ENCODE measurements at regions not wholly inside any gene's neighbourhood (a gene's known extent, or its start where the extent isn't known, plus 50 kb on each side); places are given as distances from the start of the nearest gene placed in this dataset.

- CTCF ChIA-PET: interaction anchor here (0.7 kb wide), 1 partner anchor 696 kb away, joined by 4 read pairs; no protein-coding TSS in a partner anchor
- no peak overlapping the region for H3K27ac ChIP-seq (ENCODE audit: extremely low read depth, low read depth, low read length)
- POLR2A ChIA-PET: interaction anchor here (0.6 kb wide), 1 partner anchor 431 kb away, joined by 4 read pairs; no protein-coding TSS in a partner anchor
- no peaks in the 10 kb centered on the region for H3K9me3 ChIP-seq (ENCODE audit: control insufficient read depth, insufficient read depth, low read depth, low read length)
- TF ChIP-seq, protein P1, sequence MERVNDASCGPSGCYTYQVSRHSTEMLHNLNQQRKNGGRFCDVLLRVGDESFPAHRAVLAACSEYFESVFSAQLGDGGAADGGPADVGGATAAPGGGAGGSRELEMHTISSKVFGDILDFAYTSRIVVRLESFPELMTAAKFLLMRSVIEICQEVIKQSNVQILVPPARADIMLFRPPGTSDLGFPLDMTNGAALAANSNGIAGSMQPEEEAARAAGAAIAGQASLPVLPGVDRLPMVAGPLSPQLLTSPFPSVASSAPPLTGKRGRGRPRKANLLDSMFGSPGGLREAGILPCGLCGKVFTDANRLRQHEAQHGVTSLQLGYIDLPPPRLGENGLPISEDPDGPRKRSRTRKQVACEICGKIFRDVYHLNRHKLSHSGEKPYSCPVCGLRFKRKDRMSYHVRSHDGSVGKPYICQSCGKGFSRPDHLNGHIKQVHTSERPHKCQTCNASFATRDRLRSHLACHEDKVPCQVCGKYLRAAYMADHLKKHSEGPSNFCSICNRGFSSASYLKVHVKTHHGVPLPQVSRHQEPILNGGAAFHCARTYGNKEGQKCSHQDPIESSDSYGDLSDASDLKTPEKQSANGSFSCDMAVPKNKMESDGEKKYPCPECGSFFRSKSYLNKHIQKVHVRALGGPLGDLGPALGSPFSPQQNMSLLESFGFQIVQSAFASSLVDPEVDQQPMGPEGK (tag by site-specific recombination; IDR thresholded peaks at IDR 0.05): no peak
- no peak for TF ChIP-seq BCL11B (tag by site-specific recombination; IDR thresholded peaks at IDR 0.05; ENCODE audit: low read depth)
- TF ChIP-seq, protein P2, sequence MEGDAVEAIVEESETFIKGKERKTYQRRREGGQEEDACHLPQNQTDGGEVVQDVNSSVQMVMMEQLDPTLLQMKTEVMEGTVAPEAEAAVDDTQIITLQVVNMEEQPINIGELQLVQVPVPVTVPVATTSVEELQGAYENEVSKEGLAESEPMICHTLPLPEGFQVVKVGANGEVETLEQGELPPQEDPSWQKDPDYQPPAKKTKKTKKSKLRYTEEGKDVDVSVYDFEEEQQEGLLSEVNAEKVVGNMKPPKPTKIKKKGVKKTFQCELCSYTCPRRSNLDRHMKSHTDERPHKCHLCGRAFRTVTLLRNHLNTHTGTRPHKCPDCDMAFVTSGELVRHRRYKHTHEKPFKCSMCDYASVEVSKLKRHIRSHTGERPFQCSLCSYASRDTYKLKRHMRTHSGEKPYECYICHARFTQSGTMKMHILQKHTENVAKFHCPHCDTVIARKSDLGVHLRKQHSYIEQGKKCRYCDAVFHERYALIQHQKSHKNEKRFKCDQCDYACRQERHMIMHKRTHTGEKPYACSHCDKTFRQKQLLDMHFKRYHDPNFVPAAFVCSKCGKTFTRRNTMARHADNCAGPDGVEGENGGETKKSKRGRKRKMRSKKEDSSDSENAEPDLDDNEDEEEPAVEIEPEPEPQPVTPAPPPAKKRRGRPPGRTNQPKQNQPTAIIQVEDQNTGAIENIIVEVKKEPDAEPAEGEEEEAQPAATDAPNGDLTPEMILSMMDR (tag by site-specific recombination; IDR thresholded peaks at IDR 0.05): no peak
- TF ChIP-seq ZNF792 (tag by site-specific recombination; IDR thresholded peaks at IDR 0.05): no peak
- no peak for TF ChIP-seq ZNF596 (tag by site-specific recombination; IDR thresholded peaks at IDR 0.05)
- no peak for TF ChIP-seq ZBTB1 (tag by site-specific recombination; IDR thresholded peaks at IDR 0.05)
- no peak for TF ChIP-seq ZNF366 (tag by site-specific recombination; conservative IDR thresholded peaks at IDR 0.05)
- no peak for TF ChIP-seq ZNF530 (tag by site-specific recombination; IDR thresholded peaks at IDR 0.05; ENCODE audit: low read depth)
- no peak for TF ChIP-seq ZSCAN30 (tag by site-specific recombination; IDR thresholded peaks at IDR 0.05)
- TF ChIP-seq ZFP41 (tag by site-specific recombination; IDR thresholded peaks at IDR 0.05; ENCODE audit: borderline replicate concordance): no peak
- no peak for TF ChIP-seq ZNF324 (tag by site-specific recombination; IDR thresholded peaks at IDR 0.05)
- TF ChIP-seq MEIS1 (CRISPR knock-in tag; IDR thresholded peaks at IDR 0.05; ENCODE audit: borderline replicate concordance): no peak
- no peak for TF ChIP-seq ZNF132 (tag by site-specific recombination; IDR thresholded peaks at IDR 0.05; ENCODE audit: borderline replicate concordance)
- no peak for TF ChIP-seq ZEB2 (tag by site-specific recombination; IDR thresholded peaks at IDR 0.05)
- TF ChIP-seq, protein P3, sequence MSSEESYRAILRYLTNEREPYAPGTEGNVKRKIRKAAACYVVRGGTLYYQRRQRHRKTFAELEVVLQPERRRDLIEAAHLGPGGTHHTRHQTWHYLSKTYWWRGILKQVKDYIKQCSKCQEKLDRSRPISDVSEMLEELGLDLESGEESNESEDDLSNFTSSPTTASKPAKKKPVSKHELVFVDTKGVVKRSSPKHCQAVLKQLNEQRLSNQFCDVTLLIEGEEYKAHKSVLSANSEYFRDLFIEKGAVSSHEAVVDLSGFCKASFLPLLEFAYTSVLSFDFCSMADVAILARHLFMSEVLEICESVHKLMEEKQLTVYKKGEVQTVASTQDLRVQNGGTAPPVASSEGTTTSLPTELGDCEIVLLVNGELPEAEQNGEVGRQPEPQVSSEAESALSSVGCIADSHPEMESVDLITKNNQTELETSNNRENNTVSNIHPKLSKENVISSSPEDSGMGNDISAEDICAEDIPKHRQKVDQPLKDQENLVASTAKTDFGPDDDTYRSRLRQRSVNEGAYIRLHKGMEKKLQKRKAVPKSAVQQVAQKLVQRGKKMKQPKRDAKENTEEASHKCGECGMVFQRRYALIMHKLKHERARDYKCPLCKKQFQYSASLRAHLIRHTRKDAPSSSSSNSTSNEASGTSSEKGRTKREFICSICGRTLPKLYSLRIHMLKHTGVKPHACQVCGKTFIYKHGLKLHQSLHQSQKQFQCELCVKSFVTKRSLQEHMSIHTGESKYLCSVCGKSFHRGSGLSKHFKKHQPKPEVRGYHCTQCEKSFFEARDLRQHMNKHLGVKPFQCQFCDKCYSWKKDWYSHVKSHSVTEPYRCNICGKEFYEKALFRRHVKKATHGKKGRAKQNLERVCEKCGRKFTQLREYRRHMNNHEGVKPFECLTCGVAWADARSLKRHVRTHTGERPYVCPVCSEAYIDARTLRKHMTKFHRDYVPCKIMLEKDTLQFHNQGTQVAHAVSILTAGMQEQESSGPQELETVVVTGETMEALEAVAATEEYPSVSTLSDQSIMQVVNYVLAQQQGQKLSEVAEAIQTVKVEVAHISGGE (tag by site-specific recombination; conservative IDR thresholded peaks at IDR 0.05; ENCODE audit: low read depth): no peak
- H3K4me3 ChIP-seq (ENCODE audit: low read depth, low read length): no peak overlapping the region
- H3K4me1 ChIP-seq (ENCODE audit: control insufficient read depth, insufficient read depth, low read length): no peaks in the 10 kb centered on the region
- no peaks in the 10 kb centered on the region for H3K36me3 ChIP-seq (ENCODE audit: control insufficient read depth in 2 of 2, insufficient read depth in 1 of 2, low read length in 2 of 2)
These were observed 395.0 kb downstream of the MLLT3 start for GRCh38 chr9:20227166-20227874.

GRCh38 chr9:20226345-20226744 lies 396.0 kb downstream of the MLLT3 start:
- Histone ChIP-seq H3K36me3 (ENCODE audit: control insufficient read depth in 2 of 2, insufficient read depth in 1 of 2, low read length in 2 of 2) (no peaks in the 10 kb centered on the region), H3K27ac (ENCODE audit: extremely low read depth, low read depth, low read length) (no peak overlapping the region), H3K4me3 (ENCODE audit: low read depth, low read length) (no peak overlapping the region), H3K9me3 (ENCODE audit: control insufficient read depth, insufficient read depth, low read depth, low read length) (no peaks in the 10 kb centered on the region), H3K4me1 (ENCODE audit: control insufficient read depth, insufficient read depth, low read length) (no peaks in the 10 kb centered on the region)
- TF ChIP-seq ZNF311 (tag by site-specific recombination; IDR thresholded peaks at IDR 0.05; ENCODE audit: borderline replicate concordance): no peak
- TF ChIP-seq EGR2 (tag by site-specific recombination; IDR thresholded peaks at IDR 0.05; ENCODE audit: low read depth): 0 out of 2 replicates have a peak, but pooled peaks have one; percentile 23
- TF ChIP-seq ZFHX2 (tag by site-specific recombination; conservative IDR thresholded peaks at IDR 0.05): 0 out of 2 replicates have a peak, but pooled peaks have one; percentile 28
- no peak for TF ChIP-seq WT1 (tag by site-specific recombination; IDR thresholded peaks at IDR 0.05)
- TF ChIP-seq ZSCAN18 (tag by site-specific recombination; IDR thresholded peaks at IDR 0.05): no peak
- CTCF ChIA-PET: no interaction called here
- POLR2A ChIA-PET: no interaction called here

Measured in HEK293 (cell line).